NCI-H2029 (cell line): ENCODE measurements at regions not wholly inside any gene's neighbourhood (a gene's known extent, or its start where the extent isn't known, plus 50 kb on each side); places are given as distances from the start of the nearest gene placed in this dataset.

ENCODE experiments used
- DNase-seq: peaks from one replicate; lab custom pipeline; 2025; lab: John Stamatoyannopoulos, UW

- DNase-seq = peak; percentile 17
Observed at GRCh38 chr9:96183751-96184150, 118.2 kb downstream of the HSD17B3 start.

GRCh38 chr9:96178153-96178552 is 123.8 kb downstream of the HSD17B3 start:
- no peak for DNase-seq

- DNase-seq = no peak
Observed at GRCh38 chr9:96177719-96178028, 124.3 kb downstream of the HSD17B3 start.

GRCh38 chr9:96177005-96177718 is 124.8 kb downstream of the HSD17B3 start:
- DNase-seq = no peak

GRCh38 chr9:96175796-96176195 is 126.2 kb downstream of the HSD17B3 start:
- no peak for DNase-seq

GRCh38 chr9:96175001-96175400 is 127.0 kb downstream of the HSD17B3 start:
- no peak for DNase-seq

GRCh38 chr9:96174371-96174770 is 127.6 kb downstream of the HSD17B3 start:
- DNase-seq = no peak

- DNase-seq = no peak
Observed at GRCh38 chr9:96173640-96174039, 128.3 kb downstream of the HSD17B3 start.

GRCh38 chr9:96172797-96173196 is 129.2 kb downstream of the HSD17B3 start:
- no peak for DNase-seq

GRCh38 chr9:96171728-96172127 is 130.2 kb downstream of the HSD17B3 start:
- no peak for DNase-seq

GRCh38 chr9:96169901-96170300 is 132.1 kb downstream of the HSD17B3 start:
- DNase-seq = no peak

- no peak for DNase-seq
Observed at GRCh38 chr9:96169484-96169883, 132.5 kb downstream of the HSD17B3 start.

GRCh38 chr9:96168882-96169281 is 133.1 kb downstream of the HSD17B3 start:
- no peak for DNase-seq

GRCh38 chr9:96167011-96167410 is 135.0 kb downstream of the HSD17B3 start:
- DNase-seq = no peak

- no peak for DNase-seq
Observed at GRCh38 chr9:96164268-96164683, 137.7 kb downstream of the HSD17B3 start.

- no peak for DNase-seq
Observed at GRCh38 chr9:96163712-96164111, 138.3 kb downstream of the HSD17B3 start.

GRCh38 chr9:96163161-96163560 is 138.8 kb downstream of the HSD17B3 start:
- no peak for DNase-seq

GRCh38 chr9:96161819-96162218 is 140.2 kb downstream of the HSD17B3 start:
- DNase-seq = no peak

GRCh38 chr9:96160866-96161265 is 141.1 kb downstream of the HSD17B3 start:
- DNase-seq = no peak

GRCh38 chr9:96160168-96160567 is 141.8 kb downstream of the HSD17B3 start:
- no peak for DNase-seq

GRCh38 chr9:96159596-96159995 is 142.4 kb downstream of the HSD17B3 start:
- no peak for DNase-seq

GRCh38 chr9:96158909-96159575 is 142.9 kb downstream of the HSD17B3 start:
- no peak for DNase-seq

GRCh38 chr9:96158147-96158546 is 143.8 kb downstream of the HSD17B3 start:
- no peak for DNase-seq

- DNase-seq = no peak
Observed at GRCh38 chr9:96157675-96158074, 144.3 kb downstream of the HSD17B3 start.
